D721Med (cell line): ENCODE measurements at regions not wholly inside any gene's neighbourhood (a gene's known extent, or its start where the extent isn't known, plus 50 kb on each side); places are given as distances from the start of the nearest gene placed in this dataset.

ENCODE experiments used
- DNase-seq: peaks from one replicate; pipeline ENCODE4 v3.0.0; 2011; ENCODE audit warnings: low spot score; ENCODE audit not compliant: insufficient read length
- FAIRE-seq: peaks from 2 replicates; lab custom pipeline; 2011; peaks lifted over from hg19 to GRCh38; lab: Jason Lieb, UNC
- TF ChIP-seq, protein P1 (sequence below): IDR thresholded peaks from 2 replicates; pipeline ENCODE4 v1.5.1; 2012; ENCODE audit warnings: mild to moderate bottlenecking, control low read depth; ENCODE audit not compliant: insufficient read depth; ENCODE audit errors: missing control alignments

DNA sequence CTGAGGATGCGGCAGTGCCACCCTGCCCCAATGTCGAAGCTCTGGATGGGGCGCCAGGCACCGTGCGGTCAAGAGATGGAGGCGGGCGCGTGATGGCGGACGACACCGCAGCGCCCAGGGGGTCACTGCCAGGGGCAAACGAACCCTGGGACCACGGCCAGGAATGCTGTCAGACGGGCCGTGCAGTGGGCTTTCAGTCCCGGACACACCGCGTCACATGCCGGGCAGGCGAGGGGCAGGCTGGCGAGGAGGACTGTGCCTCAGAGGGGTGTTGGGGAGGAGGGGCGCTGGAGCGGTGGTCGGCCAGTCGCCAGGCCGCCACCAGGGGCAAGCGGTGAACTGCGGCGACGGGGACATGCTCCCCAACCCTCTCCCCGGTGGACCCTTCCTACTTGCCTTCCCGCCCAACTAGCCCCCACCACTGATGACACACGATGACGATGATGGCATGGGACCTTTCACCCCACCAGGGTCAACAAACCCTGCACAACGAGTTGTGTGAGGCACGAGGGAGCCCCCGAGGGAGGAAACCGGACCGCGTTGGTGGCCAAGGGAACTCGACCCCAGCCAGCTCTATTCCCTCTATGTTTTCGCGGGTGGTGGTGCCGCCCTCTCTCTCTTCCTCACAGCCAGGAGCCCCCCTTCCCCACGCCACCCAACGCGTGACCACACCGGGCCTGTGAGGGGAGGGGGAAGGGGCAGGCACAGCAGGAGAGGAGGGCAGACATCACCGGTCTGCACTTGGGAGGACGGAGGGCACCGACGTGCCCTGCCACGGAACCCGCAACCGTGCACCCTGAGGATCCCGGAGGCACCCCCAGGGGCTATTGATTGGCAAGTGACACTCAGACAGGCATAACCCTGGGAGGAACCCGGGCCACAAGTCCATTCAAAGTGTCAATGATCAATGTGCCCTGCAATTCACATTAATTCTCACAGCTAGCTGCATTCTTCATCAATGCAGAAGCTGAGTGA, 1960.9 kb upstream of the DEFB115 start:
- TF ChIP-seq, protein P1, sequence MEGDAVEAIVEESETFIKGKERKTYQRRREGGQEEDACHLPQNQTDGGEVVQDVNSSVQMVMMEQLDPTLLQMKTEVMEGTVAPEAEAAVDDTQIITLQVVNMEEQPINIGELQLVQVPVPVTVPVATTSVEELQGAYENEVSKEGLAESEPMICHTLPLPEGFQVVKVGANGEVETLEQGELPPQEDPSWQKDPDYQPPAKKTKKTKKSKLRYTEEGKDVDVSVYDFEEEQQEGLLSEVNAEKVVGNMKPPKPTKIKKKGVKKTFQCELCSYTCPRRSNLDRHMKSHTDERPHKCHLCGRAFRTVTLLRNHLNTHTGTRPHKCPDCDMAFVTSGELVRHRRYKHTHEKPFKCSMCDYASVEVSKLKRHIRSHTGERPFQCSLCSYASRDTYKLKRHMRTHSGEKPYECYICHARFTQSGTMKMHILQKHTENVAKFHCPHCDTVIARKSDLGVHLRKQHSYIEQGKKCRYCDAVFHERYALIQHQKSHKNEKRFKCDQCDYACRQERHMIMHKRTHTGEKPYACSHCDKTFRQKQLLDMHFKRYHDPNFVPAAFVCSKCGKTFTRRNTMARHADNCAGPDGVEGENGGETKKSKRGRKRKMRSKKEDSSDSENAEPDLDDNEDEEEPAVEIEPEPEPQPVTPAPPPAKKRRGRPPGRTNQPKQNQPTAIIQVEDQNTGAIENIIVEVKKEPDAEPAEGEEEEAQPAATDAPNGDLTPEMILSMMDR: no peak
- DNase-seq (no peak), FAIRE-seq (no peak)

GRCh38 chr20:29297411-29298270, 1959.8 kb upstream of the DEFB115 start:
- FAIRE-seq (no peak), DNase-seq (no peak)
- TF ChIP-seq, protein P1: no peak

DNA sequence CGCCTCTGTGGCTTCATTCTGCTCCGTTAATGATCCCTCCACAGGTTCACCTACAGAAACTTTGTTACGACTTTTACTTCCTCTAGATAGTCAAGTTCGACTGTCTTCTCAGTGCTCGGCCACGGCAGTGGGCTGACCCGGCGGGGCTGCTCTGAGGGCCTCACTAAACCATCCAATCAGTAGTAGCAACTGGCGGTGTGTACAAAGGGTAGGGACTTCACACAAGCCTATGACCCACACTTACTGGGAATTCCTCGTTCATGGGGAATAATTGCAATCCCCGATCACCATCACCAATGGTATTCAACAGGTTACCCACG, 1959.2 kb upstream of the DEFB115 start:
- TF ChIP-seq, protein P1: no peak
- FAIRE-seq: no peak
- DNase-seq: no peak

- TF ChIP-seq, protein P1: no peak
- DNase-seq: no peak
- FAIRE-seq: no peak
Observed at GRCh38 chr20:29298759-29299613, 1958.5 kb upstream of the DEFB115 start.

DNA sequence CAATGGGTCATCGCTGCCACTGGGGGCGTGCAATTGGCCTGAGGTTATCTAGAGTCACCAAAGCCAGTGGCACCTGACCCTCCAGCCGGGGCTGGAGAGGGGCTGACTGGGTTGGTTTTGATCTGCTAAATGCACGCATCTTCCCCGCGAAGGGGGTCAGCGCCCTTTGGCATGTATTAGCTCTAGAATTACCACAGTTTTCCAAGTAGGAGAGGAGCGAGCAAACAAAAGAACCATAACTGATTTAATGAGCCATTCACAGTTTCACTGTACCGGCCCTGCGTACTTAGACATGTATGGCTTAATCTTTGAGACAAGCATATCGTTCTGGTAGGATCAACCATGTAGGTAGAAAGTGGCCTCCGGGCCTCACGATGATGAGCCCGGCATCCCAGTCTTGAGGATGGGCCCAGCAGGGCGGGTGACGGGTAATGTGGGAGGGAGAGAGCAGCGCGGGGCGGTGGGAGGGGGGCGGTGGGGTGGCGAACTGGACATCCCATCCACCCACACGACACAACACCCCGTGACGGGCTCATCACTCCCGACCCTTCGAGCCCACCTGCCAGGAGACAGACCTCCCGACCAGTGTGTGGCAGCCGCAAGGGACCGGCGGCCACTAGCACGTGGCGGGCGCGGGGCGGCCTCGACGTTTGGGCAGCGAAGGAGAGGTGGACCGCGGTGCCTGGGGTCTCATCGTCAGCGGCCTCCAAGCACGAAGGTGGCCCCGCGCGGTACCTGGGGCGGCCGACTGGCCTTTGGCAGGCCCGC, 1957.5 kb upstream of the DEFB115 start:
- no peak for DNase-seq
- TF ChIP-seq, protein P1: no peak
- no peak for FAIRE-seq
